PC-3 (cell line): ENCODE measurements at regions not wholly inside any gene's neighbourhood (a gene's known extent, or its start where the extent isn't known, plus 50 kb on each side); places are given as distances from the start of the nearest gene placed in this dataset.

Source experiments
- CTCF ChIP-seq: fragments of 300-600 bp; sonication (generic); conservative IDR thresholded peaks from 2 replicates; pipeline ENCODE4 v1.5.1; 2017; ENCODE audit warnings: antibody characterized with exemption, low read depth, mild to moderate bottlenecking, low read length
- EZH2 ChIP-seq: fragments of 300-600 bp; sonication (generic); IDR thresholded peaks from one replicate; pipeline ENCODE4 v1.6.1; 2017; ENCODE audit warnings: antibody characterized with exemption, mild to moderate bottlenecking, low read length; ENCODE audit not compliant: unreplicated experiment
- EZH2phosphoT487 ChIP-seq: fragments of 300-600 bp; sonication (generic); IDR thresholded peaks from 2 replicates; pipeline ENCODE4 v1.6.1; 2018; ENCODE audit warnings: mild to moderate bottlenecking, antibody characterized with exemption, low read length, borderline replicate concordance

GRCh38 chr5:159582756-159583541 lies 252.7 kb upstream of the IL12B start:
- TF ChIP-seq CTCF (no peak), EZH2 (no peak), EZH2phosphoT487 (no peak)
